PC-9 (cell line): ENCODE measurements at regions not wholly inside any gene's neighbourhood (a gene's known extent, or its start where the extent isn't known, plus 50 kb on each side); places are given as distances from the start of the nearest gene placed in this dataset.
"Not testable (repeated sequence)": the region's sequence is repeated elsewhere in the genome, so short reads cannot be mapped to it uniquely, and the experiment has no call there.

Experiments used
- EZH2 ChIP-seq: fragments of 200-600 bp; sonication (generic); IDR thresholded peaks from 2 replicates; pipeline ENCODE4 v1.8.0; 2017; ENCODE audit warnings: antibody characterized with exemption, low read depth
- TF ChIP-seq, protein P1 (sequence below): fragments of 200-600 bp; sonication (generic); conservative IDR thresholded peaks from 2 replicates; pipeline ENCODE4 v1.6.1; 2017; ENCODE audit warnings: mixed run types, antibody characterized with exemption, mild to moderate bottlenecking, moderate library complexity

DNA sequence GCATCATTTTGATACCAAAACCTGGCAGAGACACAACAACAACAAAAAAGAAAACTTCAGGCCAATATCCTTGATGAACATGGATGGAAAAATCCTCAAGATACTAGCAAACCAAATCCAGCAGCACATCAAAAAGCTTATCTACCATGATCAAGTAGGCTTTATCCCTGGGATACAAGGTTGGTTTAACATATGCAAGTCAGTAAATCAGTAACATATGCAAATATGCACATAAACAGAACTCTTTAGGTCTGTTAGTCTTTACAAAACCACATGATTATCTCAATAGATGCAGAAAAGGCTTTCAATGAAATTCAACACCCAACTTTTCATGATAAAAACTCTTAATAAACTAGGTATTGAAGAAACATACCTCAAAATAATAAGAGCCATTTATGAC is 587.5 kb upstream of the CELF4 start:
- TF ChIP-seq, protein P1, sequence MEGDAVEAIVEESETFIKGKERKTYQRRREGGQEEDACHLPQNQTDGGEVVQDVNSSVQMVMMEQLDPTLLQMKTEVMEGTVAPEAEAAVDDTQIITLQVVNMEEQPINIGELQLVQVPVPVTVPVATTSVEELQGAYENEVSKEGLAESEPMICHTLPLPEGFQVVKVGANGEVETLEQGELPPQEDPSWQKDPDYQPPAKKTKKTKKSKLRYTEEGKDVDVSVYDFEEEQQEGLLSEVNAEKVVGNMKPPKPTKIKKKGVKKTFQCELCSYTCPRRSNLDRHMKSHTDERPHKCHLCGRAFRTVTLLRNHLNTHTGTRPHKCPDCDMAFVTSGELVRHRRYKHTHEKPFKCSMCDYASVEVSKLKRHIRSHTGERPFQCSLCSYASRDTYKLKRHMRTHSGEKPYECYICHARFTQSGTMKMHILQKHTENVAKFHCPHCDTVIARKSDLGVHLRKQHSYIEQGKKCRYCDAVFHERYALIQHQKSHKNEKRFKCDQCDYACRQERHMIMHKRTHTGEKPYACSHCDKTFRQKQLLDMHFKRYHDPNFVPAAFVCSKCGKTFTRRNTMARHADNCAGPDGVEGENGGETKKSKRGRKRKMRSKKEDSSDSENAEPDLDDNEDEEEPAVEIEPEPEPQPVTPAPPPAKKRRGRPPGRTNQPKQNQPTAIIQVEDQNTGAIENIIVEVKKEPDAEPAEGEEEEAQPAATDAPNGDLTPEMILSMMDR, result not testable (repeated sequence)
- not testable (repeated sequence) for TF ChIP-seq EZH2
